NCI-H82 treated with DMSO at 0.1 percent for 48 hours (cell line): ENCODE measurements at regions not wholly inside any gene's neighbourhood (a gene's known extent, or its start where the extent isn't known, plus 50 kb on each side); places are given as distances from the start of the nearest gene placed in this dataset.

Experiments used
- DNase-seq: peaks from one replicate; lab custom pipeline; 2025; ENCODE audit not compliant: unreplicated experiment; lab: John Stamatoyannopoulos, UW

DNA sequence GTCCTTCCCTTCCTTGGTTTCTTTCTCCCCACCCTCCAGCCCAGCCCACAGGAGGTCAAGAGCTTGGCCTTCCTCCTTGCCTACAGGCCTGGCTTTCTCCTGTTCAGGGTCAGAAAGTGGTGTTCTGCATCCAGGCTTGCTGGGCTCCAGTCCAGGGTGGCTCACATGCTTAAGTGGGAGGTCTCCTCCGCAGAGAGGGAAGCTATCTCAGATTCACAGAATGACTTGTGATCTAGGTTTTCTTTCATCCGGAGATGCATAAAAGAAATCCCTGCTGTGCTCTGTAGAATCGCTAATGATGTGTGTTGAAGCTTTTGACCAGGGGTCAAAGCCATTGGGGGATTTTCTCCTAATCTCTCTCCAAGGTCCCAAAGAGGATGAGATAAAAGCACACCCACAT, 382.3 kb upstream of the EEF2KMT start:
- DNase-seq: no peak

- DNase-seq: no peak
Observed at GRCh38 chr16:5478036-5478435, 380.4 kb upstream of the EEF2KMT start.

GRCh38 chr16:5477251-5477650, 379.7 kb upstream of the EEF2KMT start:
- DNase-seq: no peak

GRCh38 chr16:5472552-5472951, 375.0 kb upstream of the EEF2KMT start:
- no peak for DNase-seq

GRCh38 chr16:5468488-5468887, 370.9 kb upstream of the EEF2KMT start:
- DNase-seq: no peak

GRCh38 chr16:5467552-5467951, 370.0 kb upstream of the EEF2KMT start:
- DNase-seq: no peak

DNA sequence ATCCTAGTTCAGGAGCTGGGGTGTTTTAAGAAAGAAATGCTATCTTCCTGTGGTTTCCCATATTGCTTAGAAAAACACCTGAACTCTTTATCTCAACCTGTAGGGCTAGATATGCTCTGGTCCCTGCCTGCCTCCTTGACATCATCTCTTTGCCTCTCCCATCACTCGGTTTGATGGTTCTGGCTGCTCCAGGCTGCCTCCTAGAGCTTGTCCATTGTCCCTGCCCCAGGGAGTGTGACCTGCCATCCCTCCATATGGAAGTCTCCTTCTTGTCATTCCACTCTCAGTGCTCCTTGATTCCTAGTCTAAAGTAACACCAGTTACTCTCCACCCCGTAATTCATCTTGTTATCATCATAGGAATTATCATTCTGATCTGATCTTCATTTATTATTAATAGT, 369.0 kb upstream of the EEF2KMT start:
- no peak for DNase-seq

DNA sequence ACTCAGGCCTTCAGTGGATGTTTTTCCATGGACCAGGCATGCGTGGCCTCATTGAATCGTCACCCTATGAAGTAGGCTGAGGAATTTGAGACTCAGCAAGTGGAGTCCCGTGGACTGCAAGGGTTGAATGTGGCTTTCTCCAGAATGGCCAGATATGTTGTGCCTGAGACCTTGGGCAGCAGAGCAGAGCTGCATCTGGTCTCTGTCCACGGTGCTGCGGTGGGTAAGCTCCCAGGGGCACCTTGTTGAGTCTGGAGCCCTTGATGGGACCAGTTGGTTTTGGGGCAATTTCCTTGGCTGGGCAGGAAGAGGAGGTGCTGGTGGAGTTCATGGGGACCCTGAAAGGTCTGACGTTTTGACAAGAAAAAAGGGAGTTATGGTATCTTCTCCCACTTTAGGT, 368.1 kb upstream of the EEF2KMT start:
- DNase-seq: no peak

DNA sequence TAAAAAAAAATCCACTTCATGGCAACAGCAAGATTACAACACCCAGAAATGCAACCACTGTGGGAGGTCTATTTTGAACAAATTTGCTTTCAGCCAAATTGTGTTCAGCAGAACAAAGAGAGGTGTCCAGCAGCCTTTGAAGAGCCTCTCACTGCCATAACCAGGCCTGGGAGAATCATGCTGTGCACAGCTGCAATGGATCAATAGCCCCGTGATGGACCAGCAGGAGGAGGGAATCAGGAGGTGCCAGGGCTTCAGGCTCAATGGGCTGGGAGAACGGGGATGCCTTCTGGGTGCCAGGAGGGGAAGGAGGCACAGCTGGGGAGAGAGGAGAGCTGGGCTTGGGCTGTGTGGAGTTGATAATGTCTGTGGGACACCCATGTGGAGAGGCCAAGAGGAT, 366.2 kb upstream of the EEF2KMT start:
- no peak for DNase-seq

- DNase-seq: peak; percentile 8
Observed at GRCh38 chr16:5461574-5461973, 364.0 kb upstream of the EEF2KMT start.

- DNase-seq: no peak
Observed at GRCh38 chr16:5461141-5461540, 363.5 kb upstream of the EEF2KMT start.

DNA sequence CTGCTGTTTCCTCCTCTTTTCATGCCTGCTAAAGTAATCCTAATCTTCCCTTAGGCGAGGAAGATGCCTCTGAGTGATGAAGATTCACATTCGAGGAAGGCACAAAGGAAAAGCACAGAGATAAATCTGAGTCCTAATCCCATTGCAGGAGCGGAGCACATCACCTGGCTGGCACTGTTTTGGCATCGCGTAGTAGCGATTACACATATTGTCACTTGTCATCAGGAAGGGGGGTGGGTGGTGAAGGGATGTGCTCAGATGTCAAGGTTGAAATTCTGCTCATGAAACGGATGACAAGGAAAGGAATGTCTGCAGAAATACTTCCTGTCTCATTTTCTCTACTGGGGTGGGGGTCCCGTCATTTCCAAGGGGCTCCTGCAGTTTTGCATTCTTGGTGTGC, 363.1 kb upstream of the EEF2KMT start:
- no peak for DNase-seq

- DNase-seq: no peak
Observed at GRCh38 chr16:5459863-5460262, 362.3 kb upstream of the EEF2KMT start.

DNA sequence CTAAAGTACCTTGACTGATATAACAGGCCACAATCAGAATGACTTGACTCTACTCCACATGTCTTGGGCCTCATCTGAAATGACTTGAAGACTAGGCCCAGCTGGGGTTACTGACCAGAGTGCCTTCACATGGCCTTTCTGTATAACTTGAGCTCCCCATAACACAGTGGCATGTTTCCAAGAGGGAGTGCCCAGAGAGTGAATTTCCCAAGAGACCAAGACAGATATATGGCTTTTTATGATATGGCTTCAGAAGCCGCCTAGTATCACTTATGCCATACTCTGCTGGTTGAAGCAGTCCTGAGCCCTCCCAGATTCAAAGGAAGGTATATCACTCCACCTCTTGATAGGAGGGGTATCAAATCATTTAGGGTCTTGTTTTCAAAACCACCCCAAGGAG, 357.5 kb upstream of the EEF2KMT start:
- no peak for DNase-seq

GRCh38 chr16:5454349-5454748, 356.8 kb upstream of the EEF2KMT start:
- no peak for DNase-seq

DNA sequence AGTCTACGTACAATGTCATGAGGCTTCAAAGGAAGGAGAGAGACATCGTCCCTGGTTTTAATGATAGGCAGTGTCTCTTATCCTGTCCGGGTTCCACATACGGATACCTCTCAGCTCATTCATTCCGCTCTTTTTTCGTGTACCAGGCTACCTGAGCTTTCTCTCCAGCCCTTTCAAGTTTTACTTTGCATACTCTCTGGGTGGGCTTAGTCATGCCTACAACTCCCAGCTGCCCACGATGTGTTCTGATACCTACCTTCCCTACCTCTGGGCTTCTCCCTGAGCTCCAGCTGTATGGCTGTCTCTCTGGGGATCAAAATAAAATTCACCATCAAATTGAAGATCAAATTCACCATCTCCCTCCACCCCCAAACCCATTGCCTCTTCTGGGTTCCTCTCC, 354.0 kb upstream of the EEF2KMT start:
- DNase-seq: no peak

DNA sequence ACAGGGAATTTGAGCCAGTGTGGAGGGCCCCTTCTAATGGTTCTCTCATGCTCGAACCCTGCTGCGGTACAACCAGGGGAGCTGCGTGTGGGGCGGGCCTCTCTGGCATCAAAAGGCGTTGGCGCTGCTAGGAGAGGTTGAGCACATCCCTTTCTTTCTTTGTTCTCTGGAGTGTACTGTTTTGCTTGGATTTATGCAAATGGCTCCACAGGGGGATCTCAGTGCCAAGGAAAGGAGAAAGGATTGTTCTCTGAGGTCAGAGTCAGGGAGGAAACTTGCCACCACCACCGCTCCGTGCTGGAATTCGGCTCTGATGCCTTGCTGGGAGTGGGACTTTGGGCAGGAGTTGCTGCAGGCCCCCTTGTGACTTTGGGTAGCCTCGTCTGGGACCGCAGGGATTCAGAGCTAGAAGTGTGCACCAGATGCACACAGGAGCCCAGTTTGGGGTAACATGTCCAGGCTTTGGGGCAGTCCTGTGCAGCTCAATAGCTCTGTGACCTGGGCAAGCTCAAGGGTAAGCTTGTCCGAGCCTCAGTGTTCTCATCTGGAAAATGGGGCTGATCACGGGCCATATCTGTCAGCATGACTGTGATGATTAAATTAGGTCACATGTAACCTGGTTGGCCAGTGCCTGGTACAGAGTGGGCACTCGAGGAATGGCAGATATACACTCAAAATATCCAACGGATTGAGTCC, 353.0 kb upstream of the EEF2KMT start:
- DNase-seq: no peak

- DNase-seq: no peak
Observed at GRCh38 chr16:5449901-5450300, 352.3 kb upstream of the EEF2KMT start.

GRCh38 chr16:5448798-5449197, 351.2 kb upstream of the EEF2KMT start:
- DNase-seq: no peak

DNA sequence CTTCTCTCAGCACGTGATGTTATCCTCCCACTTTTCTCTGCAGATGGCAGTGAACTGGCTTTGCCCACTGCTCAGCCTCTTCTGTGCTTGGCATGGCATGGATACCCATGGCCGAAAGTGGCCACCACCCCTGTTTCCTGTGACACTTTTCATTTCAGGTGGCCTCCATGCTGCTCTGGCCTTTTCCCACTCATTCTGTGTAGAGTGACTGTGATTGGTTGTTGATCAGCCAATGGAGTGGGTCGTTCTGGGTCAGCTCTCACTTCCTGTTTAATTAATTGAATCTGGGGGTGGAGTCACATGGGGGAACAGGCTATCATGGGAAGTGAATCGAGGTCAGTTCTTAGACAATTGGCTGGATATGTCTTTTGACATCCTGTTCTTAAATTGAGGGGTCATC, 350.1 kb upstream of the EEF2KMT start:
- DNase-seq: no peak

- no peak for DNase-seq
Observed at GRCh38 chr16:5446623-5447240, 349.1 kb upstream of the EEF2KMT start.

GRCh38 chr16:5444189-5444588, 346.6 kb upstream of the EEF2KMT start:
- DNase-seq: no peak

GRCh38 chr16:5442986-5443385, 345.4 kb upstream of the EEF2KMT start:
- no peak for DNase-seq
